ENCODE measurements at regions not wholly inside any gene's neighbourhood (a gene's known extent, or its start where the extent isn't known, plus 50 kb on each side); places are given as distances from the start of the nearest gene placed in this dataset.

GRCh38 chr2:145422576-145422975 lies 902.7 kb upstream of the ZEB2 start:
- TF ChIP-seq EZH2 (IDR thresholded peaks at IDR 0.05; ENCODE audit: borderline replicate concordance, low read depth, low read length, poor library complexity, severe bottlenecking) = no peak
- TF ChIP-seq CTCF (conservative IDR thresholded peaks at IDR 0.05; ENCODE audit: low read depth, low read length) = no peak
